GM18498 (cell line): ENCODE measurements at regions not wholly inside any gene's neighbourhood (a gene's known extent, or its start where the extent isn't known, plus 50 kb on each side); places are given as distances from the start of the nearest gene placed in this dataset.
"Not testable (repeated sequence)": the region's sequence is repeated elsewhere in the genome, so short reads cannot be mapped to it uniquely, and the experiment has no call there.

Source experiments
- ATAC-seq: cut with Tn5 transposase; IDR thresholded peaks from one replicate; pipeline ENCODE4 v1.9.1; 2021; ENCODE audit warnings: mild to moderate bottlenecking, moderate library complexity; ENCODE audit not compliant: unreplicated experiment

DNA sequence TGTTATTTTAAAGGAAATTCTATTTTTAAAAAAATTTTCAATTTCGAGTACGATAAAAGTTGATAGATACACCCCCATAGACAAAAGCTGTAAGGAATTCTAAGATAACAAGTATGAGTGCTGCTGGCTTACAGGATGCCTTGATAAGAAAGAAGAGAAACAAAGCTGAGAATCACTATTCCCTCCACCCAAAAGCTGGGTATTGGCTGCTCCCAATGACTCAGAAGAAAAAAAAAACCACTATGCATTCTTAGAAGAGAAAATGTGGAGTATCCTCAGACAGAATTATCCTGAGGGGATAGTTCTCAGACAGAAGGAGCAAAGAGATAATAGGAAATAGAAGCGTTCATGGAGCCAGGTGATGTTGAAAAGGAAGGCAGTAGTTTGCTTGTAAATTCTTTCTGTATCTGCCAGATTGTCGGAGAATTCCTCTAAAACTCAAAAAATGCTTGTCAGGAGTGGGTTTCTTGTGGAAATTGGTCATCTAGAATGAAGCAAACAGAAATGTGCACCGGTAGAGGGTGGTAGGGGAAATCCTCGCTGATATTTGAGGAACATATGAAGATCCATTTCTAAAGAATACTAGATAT is 217.5 kb upstream of the ADAMTS3 start:
- ATAC-seq: no peak

GRCh38 chr4:72779241-72779640 is 210.2 kb upstream of the ADAMTS3 start:
- no peak for ATAC-seq

DNA sequence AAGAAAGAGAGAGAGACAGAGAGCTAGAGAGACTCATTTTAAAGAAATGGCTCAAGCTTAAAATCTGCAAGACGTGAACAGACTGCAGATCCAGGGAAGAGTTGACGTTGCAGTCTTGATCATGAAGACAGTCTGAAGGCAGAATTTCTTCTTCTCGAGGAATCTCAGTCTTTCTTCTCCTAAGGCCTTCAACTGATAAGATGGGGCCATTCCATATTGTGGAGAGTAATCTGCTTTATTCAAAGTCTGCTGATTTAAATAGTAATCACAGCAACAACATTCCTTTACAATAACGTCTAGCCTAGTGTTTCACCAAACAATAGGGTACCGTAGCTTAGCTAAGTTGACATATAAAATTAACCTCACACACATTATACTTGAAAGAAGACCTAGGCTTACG is 208.4 kb upstream of the ADAMTS3 start:
- ATAC-seq: no peak

DNA sequence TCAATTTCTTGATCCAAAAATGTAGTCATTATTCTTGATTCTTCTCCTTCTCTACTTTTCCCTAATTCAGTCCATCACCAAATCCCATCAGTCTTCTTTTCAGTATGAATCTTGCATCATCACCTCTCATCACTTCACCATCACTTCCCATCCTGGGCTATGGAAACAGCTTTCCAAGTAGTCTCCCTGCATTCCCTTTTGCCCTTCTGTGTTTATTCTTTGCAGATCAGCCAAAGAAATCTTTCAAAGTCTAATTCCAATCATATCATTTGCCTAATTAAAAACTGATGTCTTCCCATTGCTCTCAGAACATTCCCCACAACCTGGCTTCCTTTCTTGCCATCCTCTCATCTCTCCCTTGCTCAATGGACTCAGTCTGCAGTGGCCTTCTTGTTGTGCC is 201.7 kb upstream of the ADAMTS3 start:
- ATAC-seq: no peak

GRCh38 chr4:72768364-72768763 is 199.3 kb upstream of the ADAMTS3 start:
- ATAC-seq: no peak

- ATAC-seq: no peak
These were observed 198.7 kb upstream of the ADAMTS3 start for GRCh38 chr4:72767618-72768302.

DNA sequence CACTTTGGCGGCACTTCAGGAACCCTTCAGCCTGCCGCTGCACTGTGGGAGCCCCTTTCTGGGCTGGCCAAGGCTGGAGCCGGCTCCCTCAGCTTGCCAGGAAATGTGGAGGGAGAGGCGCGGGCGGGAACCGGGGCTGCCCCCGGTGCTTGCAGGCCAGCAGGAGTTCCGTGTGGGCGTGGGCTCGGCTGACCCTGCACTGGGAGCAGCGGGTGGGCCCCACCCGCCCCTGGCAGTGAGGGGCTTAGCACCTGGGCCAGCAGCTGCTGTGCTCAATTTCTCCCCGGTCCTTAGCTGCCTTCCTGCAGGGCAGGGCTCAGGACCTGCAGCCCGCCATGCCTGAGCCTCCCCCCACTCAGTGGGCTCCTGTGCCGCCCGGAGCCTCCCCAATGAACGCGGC is 196.8 kb upstream of the ADAMTS3 start:
- ATAC-seq: not testable (repeated sequence)

GRCh38 chr4:72761368-72762038 is 192.5 kb upstream of the ADAMTS3 start:
- ATAC-seq: no peak

DNA sequence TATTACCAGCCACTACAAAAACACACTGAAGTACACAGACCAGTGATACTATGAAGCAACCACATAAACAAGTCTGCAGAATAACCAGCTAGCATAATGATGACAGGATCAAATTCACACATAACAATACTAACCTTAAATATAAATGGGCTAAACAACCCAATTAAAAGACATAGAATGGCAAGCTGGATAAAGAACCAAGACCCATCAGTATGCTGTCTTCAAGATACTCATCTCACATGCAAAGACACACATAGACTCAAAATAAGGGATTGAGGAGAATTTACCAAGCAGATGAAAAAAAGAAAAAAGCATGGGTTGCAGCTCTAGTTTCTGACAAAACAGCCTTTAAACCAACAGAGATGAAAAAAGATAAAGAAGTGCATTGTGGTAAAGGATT is 184.4 kb upstream of the ADAMTS3 start:
- not testable (repeated sequence) for ATAC-seq

GRCh38 chr4:72744103-72744725 is 175.2 kb upstream of the ADAMTS3 start:
- ATAC-seq: no peak

DNA sequence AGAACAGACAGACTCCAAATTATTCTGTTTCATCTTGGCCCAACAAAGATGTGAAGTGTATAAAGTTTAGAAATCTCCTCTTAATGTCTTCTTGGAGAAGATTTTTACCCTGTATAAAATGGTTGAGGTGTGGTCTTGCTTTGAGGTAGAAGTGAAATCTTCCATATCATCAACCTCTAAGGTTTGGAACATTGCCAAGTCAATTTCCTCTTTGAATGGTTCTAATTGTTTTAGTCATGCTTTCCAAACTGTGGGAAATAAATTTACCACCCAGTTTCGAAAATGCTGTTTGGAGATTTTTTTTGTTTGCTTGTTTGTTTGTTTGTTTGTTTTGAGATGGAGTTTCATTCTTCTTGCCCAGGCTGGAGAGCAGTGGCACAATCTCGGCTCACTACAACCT is 174.1 kb upstream of the ADAMTS3 start:
- ATAC-seq: no peak

DNA sequence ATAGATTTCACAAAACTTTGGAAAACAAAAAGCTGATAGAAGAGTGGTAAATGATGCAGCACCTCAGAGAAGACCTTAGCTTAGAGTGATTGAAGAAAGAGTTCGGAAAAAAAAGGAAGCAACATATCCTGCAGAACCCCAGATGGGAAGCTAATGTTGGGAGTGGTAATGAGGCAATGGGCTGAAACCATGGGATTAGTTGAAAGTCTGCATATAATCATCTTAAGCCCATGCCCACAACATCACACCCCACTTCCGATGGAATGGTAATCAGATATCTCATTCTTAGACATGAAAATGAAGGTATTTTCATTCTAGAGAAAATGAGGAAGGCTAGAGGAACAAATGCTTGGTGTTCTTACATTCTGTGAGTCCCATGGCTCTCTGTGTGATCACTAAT is 146.3 kb upstream of the ADAMTS3 start:
- no peak for ATAC-seq

GRCh38 chr4:72714482-72715279 is 145.7 kb upstream of the ADAMTS3 start:
- no peak for ATAC-seq

- ATAC-seq: no peak
These were observed 144.0 kb upstream of the ADAMTS3 start for GRCh38 chr4:72712997-72713396.

DNA sequence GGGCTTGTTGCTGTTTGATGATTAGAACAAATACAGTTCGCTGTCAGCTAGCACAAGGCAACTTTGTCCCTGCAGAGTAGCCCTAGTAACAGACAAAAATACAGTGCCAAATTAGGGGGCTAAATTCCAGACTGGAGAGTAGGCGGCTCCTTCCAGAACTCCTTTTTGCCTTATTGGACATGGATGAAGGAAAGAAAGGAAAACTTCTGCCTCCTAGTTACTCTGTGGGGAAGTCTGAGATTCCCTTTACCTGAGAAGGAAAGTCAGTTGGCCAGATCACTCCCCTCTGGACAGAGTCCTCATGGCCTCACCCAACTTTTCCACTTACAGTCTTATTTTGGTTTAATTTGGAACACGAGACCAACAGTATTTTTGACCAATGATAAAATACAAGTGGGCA is 140.5 kb upstream of the ADAMTS3 start:
- no peak for ATAC-seq

DNA sequence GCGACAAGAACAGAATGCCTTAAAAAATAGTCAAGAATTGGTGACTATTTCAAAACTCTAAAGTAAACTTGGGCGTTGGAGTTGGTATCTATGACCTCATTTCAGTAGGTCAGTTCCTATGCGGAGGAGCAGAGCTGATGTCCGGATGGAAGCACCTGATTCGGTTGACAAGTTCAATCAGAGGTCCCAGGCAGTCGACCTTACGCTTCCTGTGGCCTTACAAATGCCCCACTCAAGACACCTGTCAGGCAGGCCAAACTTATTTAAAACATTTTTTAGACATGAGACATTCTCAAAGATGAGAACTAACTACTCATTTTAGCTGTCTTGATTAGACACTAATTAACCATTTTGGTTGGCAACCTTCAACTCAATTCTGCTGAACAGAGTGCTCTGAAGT is 137.7 kb upstream of the ADAMTS3 start:
- no peak for ATAC-seq

DNA sequence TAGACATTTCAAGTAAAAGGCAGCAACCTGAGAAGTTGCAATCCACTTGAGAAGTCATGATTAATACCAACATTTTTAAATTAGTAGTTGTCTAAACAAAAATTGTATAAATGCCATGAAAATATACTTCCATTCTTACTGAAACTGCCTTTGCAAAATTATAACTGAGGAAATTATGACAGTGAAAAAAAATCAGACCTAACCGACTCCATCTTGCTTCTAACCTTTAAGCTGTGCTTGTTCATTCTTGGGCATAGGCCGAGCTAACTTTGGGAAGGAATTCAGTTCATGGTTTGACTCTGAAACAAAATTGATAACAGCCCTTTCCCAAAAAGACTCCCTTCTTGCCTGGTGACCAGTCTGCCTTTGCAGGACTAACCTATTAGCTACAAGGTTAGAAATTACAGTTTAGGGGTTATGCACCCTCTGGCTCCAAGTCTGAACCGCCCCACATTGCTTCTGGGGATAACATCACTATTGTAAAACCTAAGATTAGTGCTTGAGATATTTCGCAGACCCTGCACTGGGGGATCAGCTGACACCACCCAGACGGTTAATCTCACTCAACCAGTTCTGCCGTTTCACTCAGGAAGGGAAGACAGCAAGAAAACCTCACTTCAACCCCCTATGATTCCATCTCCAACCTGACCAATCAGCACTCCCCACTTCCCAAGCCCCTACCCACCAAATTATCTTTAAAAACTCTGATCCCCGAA is 136.1 kb upstream of the ADAMTS3 start:
- ATAC-seq: not testable (repeated sequence)

DNA sequence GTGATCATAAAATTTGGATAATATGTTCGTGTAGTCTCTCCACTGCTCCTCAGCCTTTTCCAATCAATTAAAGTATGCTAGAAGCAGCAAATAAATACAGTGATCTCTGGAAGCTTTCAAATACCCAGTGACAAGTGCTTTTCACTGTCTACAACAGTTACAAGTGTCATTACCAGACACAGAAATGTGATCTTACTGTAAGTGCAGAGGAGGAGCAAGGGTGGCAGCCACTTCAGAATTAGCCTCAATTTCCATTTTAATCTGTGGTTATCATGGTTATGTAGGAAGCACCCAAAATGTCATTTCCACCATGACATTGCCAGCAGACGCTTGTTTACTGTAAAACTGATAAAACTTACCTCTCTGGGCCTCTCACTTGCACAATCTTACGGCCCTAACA is 133.9 kb upstream of the ADAMTS3 start:
- ATAC-seq: no peak

- peak; percentile 83 for ATAC-seq
These were observed 133.2 kb upstream of the ADAMTS3 start for GRCh38 chr4:72701987-72702819.

DNA sequence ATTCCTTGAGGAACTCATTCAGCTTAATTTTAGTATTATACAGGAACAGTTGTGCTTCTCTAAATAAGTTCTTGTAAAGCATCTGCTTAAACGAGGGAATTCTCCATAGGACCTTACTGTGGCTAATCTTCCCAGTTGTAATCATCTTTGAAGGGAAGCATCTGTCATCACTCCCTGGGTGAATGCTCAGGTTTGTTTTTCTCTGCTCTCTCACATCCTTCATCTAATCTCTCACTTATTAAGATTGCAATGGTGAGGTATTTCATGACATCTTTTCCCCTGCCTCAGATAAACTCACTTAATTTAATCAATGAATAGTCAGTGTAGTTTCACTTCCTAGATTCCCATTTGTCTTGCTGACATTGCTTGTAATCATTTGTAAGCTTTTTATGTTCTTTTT is 121.8 kb upstream of the ADAMTS3 start:
- no peak for ATAC-seq
